DMS153 treated with DMSO at 0.1 percent for 48 hours (cell line): ENCODE measurements at regions not wholly inside any gene's neighbourhood (a gene's known extent, or its start where the extent isn't known, plus 50 kb on each side); places are given as distances from the start of the nearest gene placed in this dataset.
"Not testable (repeated sequence)": the region's sequence is repeated elsewhere in the genome, so short reads cannot be mapped to it uniquely, and the experiment has no call there.

Experiments used
- DNase-seq: peaks from one replicate; lab custom pipeline; 2025; ENCODE audit not compliant: unreplicated experiment; lab: John Stamatoyannopoulos, UW

GRCh38 chr2:51855683-51856082, 823.8 kb upstream of the NRXN1 start:
- no peak for DNase-seq

GRCh38 chr2:51846796-51847195, 814.9 kb upstream of the NRXN1 start:
- DNase-seq, result no peak

GRCh38 chr2:51846018-51846417, 814.1 kb upstream of the NRXN1 start:
- no peak for DNase-seq

- no peak for DNase-seq
These were observed 812.7 kb upstream of the NRXN1 start for GRCh38 chr2:51844596-51844995.

- no peak for DNase-seq
These were observed 797.5 kb upstream of the NRXN1 start for GRCh38 chr2:51829477-51829876.

GRCh38 chr2:51825823-51826222, 793.9 kb upstream of the NRXN1 start:
- no peak for DNase-seq

GRCh38 chr2:51813247-51813646, 781.3 kb upstream of the NRXN1 start:
- DNase-seq, result no peak

GRCh38 chr2:51812138-51812866, 780.4 kb upstream of the NRXN1 start:
- no peak for DNase-seq

GRCh38 chr2:51810197-51810596, 778.3 kb upstream of the NRXN1 start:
- DNase-seq, result no peak

- DNase-seq, result no peak
These were observed 775.3 kb upstream of the NRXN1 start for GRCh38 chr2:51807229-51807628.

GRCh38 chr2:51795248-51795888, 763.4 kb upstream of the NRXN1 start:
- DNase-seq, result no peak

GRCh38 chr2:51791496-51791895, 759.6 kb upstream of the NRXN1 start:
- no peak for DNase-seq

GRCh38 chr2:51790854-51791253, 758.9 kb upstream of the NRXN1 start:
- DNase-seq, result no peak

GRCh38 chr2:51789918-51790317, 758.0 kb upstream of the NRXN1 start:
- no peak for DNase-seq

GRCh38 chr2:51782921-51783765, 751.2 kb upstream of the NRXN1 start:
- DNase-seq, result no peak

GRCh38 chr2:51781691-51782090, 749.8 kb upstream of the NRXN1 start:
- DNase-seq, result no peak

- DNase-seq, result no peak
These were observed 748.4 kb upstream of the NRXN1 start for GRCh38 chr2:51780353-51780752.

- DNase-seq, result not testable (repeated sequence)
These were observed 747.8 kb upstream of the NRXN1 start for GRCh38 chr2:51779723-51780122.

- DNase-seq, result no peak
These were observed 746.9 kb upstream of the NRXN1 start for GRCh38 chr2:51778806-51779205.

GRCh38 chr2:51774606-51775005, 742.7 kb upstream of the NRXN1 start:
- not testable (repeated sequence) for DNase-seq

GRCh38 chr2:51760441-51760840, 728.5 kb upstream of the NRXN1 start:
- no peak for DNase-seq

GRCh38 chr2:51758081-51758480, 726.1 kb upstream of the NRXN1 start:
- DNase-seq, result no peak
